Keratinocyte (primary cell): ENCODE measurements at regions not wholly inside any gene's neighbourhood (a gene's known extent, or its start where the extent isn't known, plus 50 kb on each side); places are given as distances from the start of the nearest gene placed in this dataset.

ENCODE experiments used
- DNase-seq: peaks from one replicate; pipeline ENCODE4 v3.0.0-alpha.2; 2011; ENCODE audit warnings: low read depth, missing footprints, low spot score
- FAIRE-seq: peaks from 2 replicates; lab custom pipeline; 2011; peaks lifted over from hg19 to GRCh38; lab: Jason Lieb, UNC
- H2AFZ ChIP-seq: 2 replicates; pipeline ENCODE4 v1.6.0; 2012; ENCODE audit warnings: low read length, control low read depth, inconsistent platforms; ENCODE audit not compliant: control insufficient read depth
- H3K27ac ChIP-seq: 2 replicates; pipeline ENCODE4 v1.5.1; 2011; ENCODE audit warnings: low read length; ENCODE audit not compliant: control insufficient read depth, insufficient read depth
- H3K27me3 ChIP-seq: 3 replicates; pipeline ENCODE4 v1.6.0; 2011; ENCODE audit warnings: low read length; ENCODE audit not compliant: control insufficient read depth, insufficient read depth; ENCODE audit errors: extremely low read depth
- H3K36me3 ChIP-seq, 2 experiments: 2 replicates in 1 of 2; 3 replicates in 1 of 2; pipeline ENCODE4 v1.5.1; 2011; ENCODE audit warnings: low read length in 2 of 2, mild to moderate bottlenecking in 1 of 2; ENCODE audit not compliant: control insufficient read depth in 2 of 2, insufficient read depth in 2 of 2; ENCODE audit errors: extremely low read depth in 1 of 2
- H3K4me1 ChIP-seq: 3 replicates; pipeline ENCODE4 v1.5.1; 2011; ENCODE audit warnings: low read length; ENCODE audit not compliant: control insufficient read depth, insufficient read depth; ENCODE audit errors: extremely low read depth
- H3K4me2 ChIP-seq: 3 replicates; pipeline ENCODE4 v1.6.0; 2011; ENCODE audit warnings: low read depth, low read length; ENCODE audit not compliant: control insufficient read depth, insufficient read depth; ENCODE audit errors: extremely low read depth
- H3K4me3 ChIP-seq, 3 experiments: fragments of 200-600 bp in 1 of 3; sonication (generic) in 1 of 3; 2 replicates in 2 of 3; 3 replicates in 1 of 3; pipeline ENCODE4 v1.5.1; 2011 to 2016; ENCODE audit warnings: low read length in 3 of 3, mild to moderate bottlenecking in 3 of 3, control low read depth in 2 of 3, inconsistent platforms in 1 of 3, low read depth in 1 of 3, mixed read lengths in 1 of 3, mixed run types in 1 of 3, moderate library complexity in 1 of 3; ENCODE audit not compliant: control insufficient read depth in 2 of 3, insufficient read depth in 2 of 3; ENCODE audit errors: extremely low read depth in 1 of 3
- H3K79me2 ChIP-seq: 2 replicates; pipeline ENCODE4 v1.6.0; 2012; ENCODE audit warnings: low read length; ENCODE audit not compliant: control insufficient read depth, insufficient read depth
- H3K9ac ChIP-seq: 3 replicates; pipeline ENCODE4 v1.6.0; 2011; ENCODE audit warnings: low read length; ENCODE audit not compliant: control insufficient read depth, insufficient read depth; ENCODE audit errors: extremely low read depth
- H3K9me1 ChIP-seq: 3 replicates; pipeline ENCODE4 v1.6.0; 2011; ENCODE audit warnings: low read length; ENCODE audit not compliant: control insufficient read depth, insufficient read depth; ENCODE audit errors: extremely low read depth
- H3K9me3 ChIP-seq: 2 replicates; pipeline ENCODE4 v1.5.1; 2012; ENCODE audit warnings: low read depth, low read length; ENCODE audit not compliant: control insufficient read depth
- H4K20me1 ChIP-seq: 3 replicates; pipeline ENCODE4 v1.6.0; 2011; ENCODE audit warnings: low read length; ENCODE audit not compliant: control insufficient read depth, insufficient read depth; ENCODE audit errors: extremely low read depth
- CTCF ChIP-seq, 3 experiments: IDR thresholded peaks in 1 of 3; conservative IDR thresholded peaks in 1 of 3; optimal IDR thresholded peaks in 1 of 3; 2 replicates in 2 of 3; 3 replicates in 1 of 3; pipeline versions ENCODE3 to v1.5.1; 2011; ENCODE audit warnings: low read length in 3 of 3, mild to moderate bottlenecking in 3 of 3, moderate library complexity in 2 of 3, control low read depth in 1 of 3, inconsistent platforms in 1 of 3; ENCODE audit not compliant: insufficient read depth in 2 of 3; ENCODE audit errors: extremely low read depth in 1 of 3
- EZH2 ChIP-seq: IDR thresholded peaks from one replicate; pipeline ENCODE4 v1.6.1; 2012; ENCODE audit warnings: inconsistent platforms, mild to moderate bottlenecking, low read length, moderate library complexity
- dilution Hi-C: fragments of 300-500 bp; cut with MboI; formaldehyde crosslinking; loops from one replicate; pipeline ENCODE4 v1.7.0; 2020; ENCODE audit warnings: low sequenced_read_pairs; ENCODE audit not compliant: extremely low pct_ligation_motif_present

- no peak for FAIRE-seq
- H3K4me2 ChIP-seq = no peak overlapping the region
- no peak for DNase-seq
- no peak overlapping the region for H3K9ac ChIP-seq
- dilution Hi-C loops = no loop called here
- H2AFZ ChIP-seq = no peak overlapping the region
- H3K27ac ChIP-seq = no peak overlapping the region
- H4K20me1 ChIP-seq = no peaks in the 10 kb centered on the region
- H3K36me3 ChIP-seq = no peaks in the 10 kb centered on the region
- no peaks in the 10 kb centered on the region for H3K27me3 ChIP-seq
- H3K4me3 ChIP-seq = no peak overlapping the region
- H3K9me1 ChIP-seq = no peaks in the 10 kb centered on the region
- no peaks in the 10 kb centered on the region for H3K4me1 ChIP-seq
- no peaks in the 10 kb centered on the region for H3K79me2 ChIP-seq
- TF ChIP-seq CTCF (optimal IDR thresholded peaks at IDR 0.05 in 1 of 3, IDR thresholded peaks at IDR 0.05 in 1 of 3, conservative IDR thresholded peaks at IDR 0.05 in 1 of 3; ENCODE audit: extremely low read depth in 1 of 3, insufficient read depth in 2 of 3, low read length in 3 of 3) = no peak
- TF ChIP-seq EZH2 = no peak
- H3K9me3 ChIP-seq = no peaks in the 10 kb centered on the region
Measured at GRCh38 chr2:58928391-58928790, 687.3 kb upstream of the FANCL start.

GRCh38 chr2:58926112-58926511 lies 685.0 kb upstream of the FANCL start:
- Histone ChIP-seq H3K4me3 (no peak overlapping the region), H3K9me3 (no peaks in the 10 kb centered on the region), H3K4me1 (no peaks in the 10 kb centered on the region), H3K27ac (no peak overlapping the region), H3K27me3 (no peaks in the 10 kb centered on the region), H3K9me1 (no peaks in the 10 kb centered on the region), H3K4me2 (no peak overlapping the region), H3K79me2 (no peaks in the 10 kb centered on the region), H3K36me3 (no peaks in the 10 kb centered on the region), H3K9ac (no peak overlapping the region), H4K20me1 (no peaks in the 10 kb centered on the region), H2AFZ (no peak overlapping the region)
- dilution Hi-C loops = no loop called here
- DNase-seq = no peak
- FAIRE-seq = no peak
- no peak for TF ChIP-seq EZH2
- TF ChIP-seq CTCF (optimal IDR thresholded peaks at IDR 0.05 in 1 of 3, IDR thresholded peaks at IDR 0.05 in 1 of 3, conservative IDR thresholded peaks at IDR 0.05 in 1 of 3; ENCODE audit: extremely low read depth in 1 of 3, insufficient read depth in 2 of 3, low read length in 3 of 3) = no peak
